Spleen (tissue), 11 donors: ENCODE measurements at regions not wholly inside any gene's neighbourhood (a gene's known extent, or its start where the extent isn't known, plus 50 kb on each side); places are given as distances from the start of the nearest gene placed in this dataset.

Experiments used
- DNase-seq: peaks from one replicate; pipeline ENCODE4 v3.0.0-alpha.2; 2020
- H3K27ac ChIP-seq, 8 donors: fragments of 200-600 bp; sonication (generic) in 7 of 8; 1 replicate in 4 of 8; 2 replicates in 4 of 8; pipeline versions ENCODE4 v1.5.0 to v1.8.0; 2016 to 2021; ENCODE audit warnings: inconsistent platforms in 4 of 8, mild to moderate bottlenecking in 4 of 8, moderate library complexity in 1 of 8
- H3K27me3 ChIP-seq, 7 donors: fragments of 200-600 bp; sonication (generic) in 6 of 7; replicated peaks in 1 of 7; 1 replicate in 4 of 7; 2 replicates in 3 of 7; pipeline versions ENCODE4 v1.5.0 to v1.8.0; 2016 to 2021; ENCODE audit warnings: inconsistent platforms in 3 of 7, mild to moderate bottlenecking in 1 of 7
- H3K36me3 ChIP-seq, 6 donors: fragments of 200-600 bp; sonication (generic) in 5 of 6; 1 replicate in 4 of 6; 2 replicates in 2 of 6; pipeline versions ENCODE4 v1.5.0 to v1.8.0; 2016 to 2021; ENCODE audit warnings: inconsistent platforms in 2 of 6
- H3K4me1 ChIP-seq, 6 donors: fragments of 200-600 bp; sonication (generic) in 5 of 6; 1 replicate in 3 of 6; 2 replicates in 3 of 6; pipeline versions ENCODE4 v1.5.0 to v1.8.0; 2016 to 2021; ENCODE audit warnings: inconsistent platforms in 3 of 6
- H3K4me3 ChIP-seq, 8 donors: fragments of 200-600 bp; sonication (generic) in 7 of 8; 1 replicate in 4 of 8; 2 replicates in 4 of 8; pipeline versions ENCODE4 v1.5.0 to v1.8.0; 2016 to 2021; ENCODE audit warnings: inconsistent platforms in 4 of 8, mild to moderate bottlenecking in 4 of 8, moderate library complexity in 2 of 8
- H3K9me3 ChIP-seq, 8 donors: fragments of 200-600 bp; sonication (generic) in 7 of 8; 1 replicate in 4 of 8; 2 replicates in 4 of 8; pipeline versions ENCODE4 v1.5.0 to v1.8.0; 2016 to 2021; ENCODE audit warnings: inconsistent platforms in 4 of 8
- POLR2A ChIP-seq, 3 donors: fragments of 450-650 bp; IDR thresholded peaks; one replicate each; pipeline ENCODE4 v1.5.1; 2017; ENCODE audit warnings: antibody characterized with exemption in 3 of 3, mild to moderate bottlenecking in 1 of 3
- POLR2AphosphoS5 ChIP-seq, 3 donors: sonication (generic); formaldehyde crosslinking; IDR thresholded peaks; one replicate each; pipeline ENCODE4 v1.5.1; 2017; ENCODE audit warnings: antibody characterized with exemption in 3 of 3
- WGBS, 5 donors: extraction: QIAGEN DNeasy Blood & Tissue Kit in 3 of 5; methylation state at CpG; one replicate each; pipeline versions ENCODE4 v1.1.5 to v1.1.7; 2013 to 2018; 5-methylcytosine and 5-hydroxymethylcytosine counted together
- intact Hi-C: fragments of 100-400 bp; cut with DNase I; formaldehyde crosslinking; loops from one replicate; pipeline ENCODE4 v1.15.0; 2023; ENCODE audit warnings: low total_unique reads
- TF ChIP-seq, protein P1 (sequence below), 11 experiments: fragments of 200-600 bp in 7 of 11; fragments of 450-650 bp in 4 of 11; sonication (generic) in 4 of 11; IDR thresholded peaks in 8 of 11; conservative IDR thresholded peaks in 3 of 11; 1 replicate in 7 of 11; 2 replicates in 4 of 11; pipeline versions ENCODE4 v1.4.0 to v1.8.0; 2016 to 2021; ENCODE audit warnings: antibody characterized with exemption in 11 of 11, inconsistent platforms in 4 of 11, mild to moderate bottlenecking in 1 of 11
- donor health status: healthy with polysubstance abuse.
- donor health status: DM: no; HTN: no; CAD: no; lungs with moderate emphysema.
- donor health status: DM: no; HTN: no; CAD: no.
- donor health status: Bipolar disorder and iron deficiency.
- donor health status: healthy.
- donor health status: DM: no; HTN: no; CAD: no.
- donor health status: DM: yes; HTN: yes; CAD: no.

DNA sequence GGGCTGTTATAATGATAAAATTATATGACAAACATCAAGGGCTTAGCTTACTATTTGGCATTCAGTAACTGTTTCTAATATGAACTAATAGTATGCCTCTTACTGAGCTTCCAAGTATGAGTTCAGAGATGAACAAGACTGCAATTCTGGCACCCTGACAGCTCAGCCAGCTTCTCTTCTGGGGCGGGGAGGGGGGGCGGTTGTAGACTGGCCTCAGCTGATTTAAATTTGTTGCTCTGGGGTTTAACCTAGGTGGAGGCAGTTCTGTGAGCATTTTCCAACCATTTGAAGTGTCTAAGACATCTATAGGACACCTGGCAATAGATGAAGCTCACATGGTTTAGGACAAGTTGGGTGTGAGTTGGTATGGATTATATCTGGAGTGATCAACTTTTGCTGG lies 401.9 kb downstream of the QKI start:
- Histone ChIP-seq H3K4me3 (no peak overlapping the region), H3K27ac (no peak overlapping the region), H3K36me3 (no peaks in the 10 kb centered on the region), H3K27me3 (no peaks in the 10 kb centered on the region), H3K4me1 (peaks cover 0 to 23% (median 14%) of the 10 kb centered on the region in 6 donors), H3K9me3 (no peaks in the 10 kb centered on the region)
- WGBS, 5 donors: 75 to 96% (median 93%) methylated on average over 2 of the region's 2 CpGs
- no peak for DNase-seq
- intact Hi-C loops: no loop called here
- TF ChIP-seq, protein P1, sequence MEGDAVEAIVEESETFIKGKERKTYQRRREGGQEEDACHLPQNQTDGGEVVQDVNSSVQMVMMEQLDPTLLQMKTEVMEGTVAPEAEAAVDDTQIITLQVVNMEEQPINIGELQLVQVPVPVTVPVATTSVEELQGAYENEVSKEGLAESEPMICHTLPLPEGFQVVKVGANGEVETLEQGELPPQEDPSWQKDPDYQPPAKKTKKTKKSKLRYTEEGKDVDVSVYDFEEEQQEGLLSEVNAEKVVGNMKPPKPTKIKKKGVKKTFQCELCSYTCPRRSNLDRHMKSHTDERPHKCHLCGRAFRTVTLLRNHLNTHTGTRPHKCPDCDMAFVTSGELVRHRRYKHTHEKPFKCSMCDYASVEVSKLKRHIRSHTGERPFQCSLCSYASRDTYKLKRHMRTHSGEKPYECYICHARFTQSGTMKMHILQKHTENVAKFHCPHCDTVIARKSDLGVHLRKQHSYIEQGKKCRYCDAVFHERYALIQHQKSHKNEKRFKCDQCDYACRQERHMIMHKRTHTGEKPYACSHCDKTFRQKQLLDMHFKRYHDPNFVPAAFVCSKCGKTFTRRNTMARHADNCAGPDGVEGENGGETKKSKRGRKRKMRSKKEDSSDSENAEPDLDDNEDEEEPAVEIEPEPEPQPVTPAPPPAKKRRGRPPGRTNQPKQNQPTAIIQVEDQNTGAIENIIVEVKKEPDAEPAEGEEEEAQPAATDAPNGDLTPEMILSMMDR (IDR thresholded peaks at IDR 0.05 in 8 of 11, conservative IDR thresholded peaks at IDR 0.05 in 3 of 11): no peak
- TF ChIP-seq POLR2A (IDR thresholded peaks at IDR 0.05): no peak
- TF ChIP-seq POLR2AphosphoS5 (IDR thresholded peaks at IDR 0.05): no peak

DNA sequence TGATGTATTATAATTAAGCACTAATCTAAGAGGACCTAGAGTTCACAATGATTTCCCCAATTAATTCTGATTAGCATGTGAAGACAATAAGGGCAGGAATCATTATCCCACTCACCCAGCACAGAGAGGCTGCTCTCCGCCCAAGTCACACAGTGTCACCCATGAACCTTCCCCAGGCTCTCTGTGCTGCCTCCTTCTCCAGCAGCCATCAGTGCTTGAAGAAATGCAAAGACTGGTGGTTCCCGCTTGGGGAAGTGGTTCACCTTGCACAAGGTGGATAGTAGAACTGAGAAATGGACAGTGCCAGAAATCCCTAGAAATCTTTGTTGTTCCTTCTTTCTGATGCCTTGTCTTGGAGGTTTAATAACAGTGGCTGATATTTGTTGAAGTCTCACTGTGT lies 401.3 kb downstream of the QKI start:
- intact Hi-C loops: no loop called here
- 87 to 100% (median 98%) methylated on average over 2 of the region's 2 CpGs for whole genome bisulfite sequencing, 5 donors

DNA sequence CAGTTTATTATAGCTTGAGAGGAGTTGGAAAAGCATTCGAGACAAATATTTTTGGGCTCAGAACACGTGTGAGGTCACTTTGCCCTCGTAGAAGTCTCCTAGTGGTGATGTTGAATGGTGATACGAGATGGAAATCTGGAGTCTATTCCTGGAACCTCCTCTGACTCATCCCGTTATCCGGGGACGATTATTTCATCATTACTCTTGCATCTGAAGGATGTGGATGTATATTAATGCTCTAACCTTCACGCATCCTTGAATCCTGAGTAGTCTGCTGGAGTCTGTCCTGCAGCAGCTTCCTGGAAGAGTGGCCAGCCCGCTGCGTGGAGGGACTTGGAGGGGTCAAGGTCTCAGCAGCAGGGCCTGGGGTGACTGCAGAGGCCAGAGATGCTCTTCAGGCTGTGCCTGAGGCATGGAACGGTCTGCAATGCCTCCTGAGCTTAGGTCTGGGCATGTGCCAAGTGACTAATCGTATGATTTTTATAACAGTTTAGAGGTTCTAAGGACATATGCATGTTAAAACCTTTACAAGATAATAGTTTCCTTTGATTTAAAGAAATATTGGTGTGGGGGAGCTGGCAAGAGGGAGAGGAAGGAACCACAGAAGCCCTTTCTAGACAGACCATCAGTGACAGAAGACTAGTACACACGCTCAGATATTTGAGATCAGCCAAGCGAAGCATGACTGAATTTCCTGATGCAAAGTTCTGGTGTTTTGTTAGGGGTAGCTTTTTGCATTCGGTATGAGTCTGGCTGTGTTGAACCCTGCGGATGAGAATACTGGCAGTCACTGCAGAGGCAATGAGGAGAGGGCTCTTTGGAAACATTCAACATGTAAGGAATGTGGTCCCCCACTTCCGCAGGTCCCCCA lies 400.2 kb downstream of the QKI start:
- H3K27ac ChIP-seq: no peak overlapping the region
- no peaks in the 10 kb centered on the region for H3K9me3 ChIP-seq
- no peaks in the 10 kb centered on the region for H3K27me3 ChIP-seq
- no peaks in the 10 kb centered on the region for H3K36me3 ChIP-seq
- H3K4me3 ChIP-seq: no peak overlapping the region
- 59 to 81% (median 72%) methylated on average over 17 of the region's 17 CpGs for WGBS, 5 donors
- DNase-seq: no peak
- intact Hi-C loops: no loop called here
- TF ChIP-seq, protein P1 (IDR thresholded peaks at IDR 0.05 in 8 of 11, conservative IDR thresholded peaks at IDR 0.05 in 3 of 11): no peak
- TF ChIP-seq POLR2AphosphoS5 (IDR thresholded peaks at IDR 0.05) (no peak), POLR2A (IDR thresholded peaks at IDR 0.05) (no peak)
- peaks cover 0 to 23% (median 14%) of the 10 kb centered on the region in 6 donors for H3K4me1 ChIP-seq

More for the DNA sequence above, 401.3 kb downstream of the QKI start:
- no peaks in the 10 kb centered on the region for H3K27me3 ChIP-seq
- no peaks in the 10 kb centered on the region for H3K9me3 ChIP-seq
- no peak overlapping the region for H3K4me3 ChIP-seq
- DNase-seq: no peak
- H3K4me1 ChIP-seq: peaks cover 0 to 23% (median 14%) of the 10 kb centered on the region in 6 donors
- no peak overlapping the region for H3K27ac ChIP-seq
- H3K36me3 ChIP-seq: no peaks in the 10 kb centered on the region
- TF ChIP-seq POLR2A (IDR thresholded peaks at IDR 0.05) (no peak), POLR2AphosphoS5 (IDR thresholded peaks at IDR 0.05) (no peak)
- TF ChIP-seq, protein P1 (IDR thresholded peaks at IDR 0.05 in 8 of 11, conservative IDR thresholded peaks at IDR 0.05 in 3 of 11): no peak

DNA sequence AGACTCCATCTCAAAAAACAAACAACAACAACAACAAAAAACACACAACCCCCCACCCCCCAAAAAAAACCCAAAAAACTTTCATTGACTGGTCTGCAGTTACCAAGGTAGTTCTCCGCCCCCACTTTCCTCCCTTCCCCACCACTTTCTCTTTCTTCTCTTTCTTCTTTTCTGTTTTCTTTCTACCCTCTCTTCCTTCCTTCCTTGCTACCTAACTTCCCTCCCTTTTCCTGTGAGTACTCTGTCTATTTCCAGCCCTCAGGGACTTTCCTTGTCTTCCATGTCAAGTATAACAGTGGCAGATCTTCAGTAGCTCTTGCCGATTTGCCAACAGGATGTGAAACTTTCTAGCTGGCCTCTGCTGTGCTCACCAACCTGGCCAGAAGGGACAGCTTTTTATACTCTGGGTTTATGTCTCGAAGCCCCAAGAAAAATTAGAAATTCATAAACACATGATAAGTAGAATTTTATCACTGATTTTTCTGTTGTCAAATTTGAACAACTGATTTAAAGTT lies 399.5 kb downstream of the QKI start:
- intact Hi-C loops: no loop called here
- TF ChIP-seq POLR2A (IDR thresholded peaks at IDR 0.05) (no peak), POLR2AphosphoS5 (IDR thresholded peaks at IDR 0.05) (no peak)
- TF ChIP-seq, protein P1 (IDR thresholded peaks at IDR 0.05 in 8 of 11, conservative IDR thresholded peaks at IDR 0.05 in 3 of 11): no peak
- Histone ChIP-seq H3K36me3 (no peaks in the 10 kb centered on the region), H3K9me3 (no peaks in the 10 kb centered on the region), H3K4me1 (peaks cover 0 to 23% (median 14%) of the 10 kb centered on the region in 6 donors), H3K4me3 (no peak overlapping the region), H3K27me3 (no peaks in the 10 kb centered on the region), H3K27ac (no peak overlapping the region)
- WGBS, 5 donors: 58 to 70% (median 69%) methylated on average over 3 of the region's 3 CpGs
- DNase-seq: no peak
